Osteoblast (primary cell): ENCODE measurements at regions not wholly inside any gene's neighbourhood (a gene's known extent, or its start where the extent isn't known, plus 50 kb on each side); places are given as distances from the start of the nearest gene placed in this dataset.

ENCODE experiments used
- DNase-seq: peaks from one replicate; pipeline ENCODE4 v3.0.0; 2011; ENCODE audit warnings: low spot score, mixed read lengths; ENCODE audit not compliant: insufficient read length; ENCODE audit errors: missing footprints
- H2AFZ ChIP-seq: 2 replicates; pipeline ENCODE4 v1.6.0; 2011; ENCODE audit warnings: mild to moderate bottlenecking, low read length
- H3K27ac ChIP-seq: 2 replicates; pipeline ENCODE4 v1.5.1; 2011; ENCODE audit warnings: mild to moderate bottlenecking, low read depth, low read length, moderate library complexity
- H3K27me3 ChIP-seq: 2 replicates; pipeline ENCODE4 v1.6.0; 2012; ENCODE audit warnings: mild to moderate bottlenecking, control low read depth, inconsistent platforms, low read length, moderate library complexity; ENCODE audit not compliant: insufficient read depth
- H3K36me3 ChIP-seq: 2 replicates; pipeline ENCODE4 v1.5.1; 2011; ENCODE audit warnings: mild to moderate bottlenecking, low read length, control low read depth, moderate library complexity; ENCODE audit not compliant: insufficient read depth
- H3K4me1 ChIP-seq: 2 replicates; pipeline ENCODE4 v1.5.1; 2011; ENCODE audit warnings: mild to moderate bottlenecking, low read length, control low read depth, moderate library complexity; ENCODE audit not compliant: insufficient read depth
- H3K4me2 ChIP-seq: 2 replicates; pipeline ENCODE4 v1.6.0; 2011; ENCODE audit warnings: mild to moderate bottlenecking, low read length; ENCODE audit not compliant: insufficient read depth
- H3K4me3 ChIP-seq: fragments of 200-600 bp; sonication (generic); 3 replicates; pipeline ENCODE4 v1.5.1; 2012; ENCODE audit warnings: mild to moderate bottlenecking, low read length, inconsistent platforms; ENCODE audit not compliant: insufficient read depth
- H3K79me2 ChIP-seq: 2 replicates; pipeline ENCODE4 v1.6.0; 2012; ENCODE audit warnings: mild to moderate bottlenecking, low read length, control low read depth, inconsistent platforms; ENCODE audit not compliant: insufficient read depth
- H3K9me3 ChIP-seq: 2 replicates; pipeline ENCODE4 v1.5.1; 2011; ENCODE audit warnings: low read depth, low read length, control low read depth
- H4K20me1 ChIP-seq: 2 replicates; pipeline ENCODE4 v1.6.0; 2012; ENCODE audit warnings: mild to moderate bottlenecking, low read length, control low read depth; ENCODE audit not compliant: insufficient read depth
- CTCF ChIP-seq: IDR thresholded peaks from 2 replicates; pipeline ENCODE4 v1.5.1; 2011; ENCODE audit warnings: mild to moderate bottlenecking, low read depth, low read length, moderate library complexity; ENCODE audit errors: extremely low read depth

- no peak overlapping the region for H3K4me2 ChIP-seq
- H3K9me3 ChIP-seq, result no peaks in the 10 kb centered on the region
- no peaks in the 10 kb centered on the region for H3K4me1 ChIP-seq
- no peaks in the 10 kb centered on the region for H3K36me3 ChIP-seq
- H3K79me2 ChIP-seq, result no peaks in the 10 kb centered on the region
- DNase-seq, result no peak
- H3K4me3 ChIP-seq, result no peak overlapping the region
- TF ChIP-seq CTCF, result no peak
- H2AFZ ChIP-seq, result no peak overlapping the region
- H3K27me3 ChIP-seq, result no peaks in the 10 kb centered on the region
- H3K27ac ChIP-seq, result no peak overlapping the region
- H4K20me1 ChIP-seq, result no peaks in the 10 kb centered on the region
Observed at GRCh38 chr15:61685971-61686370, 374.3 kb downstream of the VPS13C start.

- no peaks in the 10 kb centered on the region for H3K4me1 ChIP-seq
- no peaks in the 10 kb centered on the region for H4K20me1 ChIP-seq
- no peak overlapping the region for H3K4me3 ChIP-seq
- no peaks in the 10 kb centered on the region for H3K36me3 ChIP-seq
- TF ChIP-seq CTCF, result no peak
- no peak overlapping the region for H3K27ac ChIP-seq
- no peak overlapping the region for H3K4me2 ChIP-seq
- DNase-seq, result no peak
- H3K9me3 ChIP-seq, result no peaks in the 10 kb centered on the region
- no peaks in the 10 kb centered on the region for H3K27me3 ChIP-seq
- H3K79me2 ChIP-seq, result no peaks in the 10 kb centered on the region
- H2AFZ ChIP-seq, result no peak overlapping the region
Observed at GRCh38 chr15:61685534-61685933, 374.7 kb downstream of the VPS13C start.

GRCh38 chr15:61684749-61685467 lies 375.3 kb downstream of the VPS13C start:
- no peaks in the 10 kb centered on the region for H4K20me1 ChIP-seq
- no peaks in the 10 kb centered on the region for H3K4me1 ChIP-seq
- TF ChIP-seq CTCF, result no peak
- H3K79me2 ChIP-seq, result no peaks in the 10 kb centered on the region
- H3K27me3 ChIP-seq, result no peaks in the 10 kb centered on the region
- no peak overlapping the region for H3K4me2 ChIP-seq
- no peak overlapping the region for H3K27ac ChIP-seq
- H2AFZ ChIP-seq, result no peak overlapping the region
- H3K4me3 ChIP-seq, result no peak overlapping the region
- DNase-seq, result no peak
- H3K9me3 ChIP-seq, result no peaks in the 10 kb centered on the region
- no peaks in the 10 kb centered on the region for H3K36me3 ChIP-seq

GRCh38 chr15:61682891-61683735 lies 377.1 kb downstream of the VPS13C start:
- H3K4me1 ChIP-seq, result no peaks in the 10 kb centered on the region
- no peak overlapping the region for H3K4me3 ChIP-seq
- H3K4me2 ChIP-seq, result no peak overlapping the region
- H2AFZ ChIP-seq, result no peak overlapping the region
- TF ChIP-seq CTCF, result no peak
- no peaks in the 10 kb centered on the region for H3K9me3 ChIP-seq
- H3K36me3 ChIP-seq, result no peaks in the 10 kb centered on the region
- H3K27me3 ChIP-seq, result no peaks in the 10 kb centered on the region
- no peaks in the 10 kb centered on the region for H4K20me1 ChIP-seq
- H3K27ac ChIP-seq, result no peak overlapping the region
- no peak for DNase-seq
- H3K79me2 ChIP-seq, result no peaks in the 10 kb centered on the region
